Stimulated activated CD8-positive, alpha-beta memory T cell treated with anti-CD3 and anti-CD28 coated beads, Interleukin-15, amount 100 ng/mL, for 4 hours (primary cell): ENCODE measurements at regions not wholly inside any gene's neighbourhood (a gene's known extent, or its start where the extent isn't known, plus 50 kb on each side); places are given as distances from the start of the nearest gene placed in this dataset.

Experiments used
- DNase-seq, 2 donors: peaks; one replicate each; pipeline ENCODE4 v3.0.0-alpha.2; 2020; ENCODE audit warnings: low read depth in 2 of 2

DNA sequence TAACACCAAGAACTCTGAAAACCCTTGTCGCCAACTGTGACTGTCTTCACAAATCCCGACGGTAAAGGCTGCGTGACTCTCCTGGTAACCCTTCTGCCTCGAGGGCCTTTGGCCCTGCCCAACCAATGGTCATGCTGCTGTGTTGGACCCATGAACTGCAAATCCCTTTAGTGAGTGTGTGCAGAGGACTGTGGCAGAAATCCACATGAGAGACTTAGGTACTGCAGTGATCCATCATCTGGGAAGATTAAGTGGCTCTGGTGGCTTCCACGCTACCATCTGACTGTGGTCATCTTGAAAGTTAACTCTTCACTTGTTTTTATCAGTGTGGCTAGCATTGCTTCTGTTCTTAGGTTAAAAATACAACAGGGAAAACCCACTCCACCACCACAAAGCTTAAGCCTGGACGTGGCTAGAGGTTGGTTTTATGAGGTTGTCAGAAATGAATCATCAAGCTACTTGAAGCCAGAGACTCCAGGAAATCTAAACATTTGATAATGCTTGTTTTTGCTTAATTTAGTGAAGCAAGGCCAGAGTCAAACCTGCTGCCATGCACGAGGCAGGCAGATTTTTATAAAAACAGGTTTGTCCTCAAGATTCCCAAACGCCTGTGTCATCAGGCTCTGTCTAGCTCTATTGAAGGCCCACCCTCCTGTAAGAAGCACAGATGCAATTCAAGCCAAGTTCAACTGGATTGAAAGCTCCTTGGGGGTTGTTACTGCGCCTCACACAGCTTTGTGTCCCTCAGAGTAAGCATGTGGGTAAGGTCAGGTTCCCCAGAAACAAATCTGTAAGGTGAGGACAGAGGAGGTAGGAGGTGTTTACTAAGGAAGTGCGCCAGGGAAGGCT is 52.7 kb upstream of the ERCC6L2 start:
- no peak for DNase-seq

DNA sequence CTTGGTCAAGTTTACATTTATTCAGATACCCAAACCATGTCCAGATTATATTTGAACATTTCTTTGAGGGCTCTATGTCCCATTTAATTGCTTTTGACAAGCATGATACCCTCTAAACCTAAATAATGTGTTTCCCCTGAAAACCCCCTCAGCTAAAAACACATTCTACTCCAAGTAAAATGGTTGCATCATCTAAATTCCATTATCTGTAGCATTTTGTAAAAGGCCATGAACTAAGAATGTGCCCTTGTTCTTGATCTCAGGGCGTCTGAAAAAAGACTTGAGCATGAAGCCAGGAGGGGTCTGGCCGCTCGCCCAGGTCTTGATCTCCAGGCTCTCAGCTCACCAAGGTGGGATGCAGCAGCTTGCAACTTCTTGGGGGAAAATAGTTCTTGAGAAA is 53.5 kb upstream of the ERCC6L2 start:
- no peak for DNase-seq

DNA sequence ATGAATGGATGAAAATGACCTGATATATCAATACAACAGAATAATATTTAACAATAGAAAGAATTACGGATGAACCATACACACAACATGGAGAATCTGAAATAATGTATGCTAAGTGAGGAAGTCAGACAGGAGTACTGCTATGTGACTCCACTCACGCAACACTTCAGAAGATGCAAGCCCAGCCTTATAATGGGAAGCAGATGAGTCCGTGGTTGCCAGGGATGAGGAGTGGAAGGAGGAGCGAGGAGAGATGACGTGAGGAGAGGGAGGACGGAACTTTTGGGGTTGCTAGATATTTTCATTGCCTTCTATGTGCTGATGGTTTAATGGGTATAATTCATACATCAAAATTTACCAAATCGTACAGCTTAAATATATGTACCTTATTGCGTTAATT is 55.4 kb upstream of the ERCC6L2 start:
- no peak for DNase-seq

DNA sequence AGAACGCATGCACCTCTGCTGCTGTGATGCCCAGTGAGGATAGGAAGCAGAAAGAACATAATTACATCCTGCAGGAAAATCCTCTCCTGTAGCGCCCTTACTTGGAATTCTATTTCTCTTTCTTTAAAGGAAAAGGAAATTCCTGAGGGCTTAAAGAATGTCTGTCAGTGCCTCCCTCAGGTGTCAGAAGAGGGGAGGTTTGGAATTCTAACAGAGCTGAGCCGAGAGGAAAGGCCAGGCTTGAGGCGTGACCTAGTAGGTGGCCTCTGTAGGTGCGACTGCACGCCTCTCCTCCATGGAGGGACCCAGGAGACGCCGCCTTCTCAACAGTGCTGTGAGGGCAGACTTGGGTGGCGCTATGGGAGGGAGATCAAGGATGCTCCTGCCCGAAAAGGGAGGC is 55.9 kb upstream of the ERCC6L2 start:
- DNase-seq, result no peak

DNA sequence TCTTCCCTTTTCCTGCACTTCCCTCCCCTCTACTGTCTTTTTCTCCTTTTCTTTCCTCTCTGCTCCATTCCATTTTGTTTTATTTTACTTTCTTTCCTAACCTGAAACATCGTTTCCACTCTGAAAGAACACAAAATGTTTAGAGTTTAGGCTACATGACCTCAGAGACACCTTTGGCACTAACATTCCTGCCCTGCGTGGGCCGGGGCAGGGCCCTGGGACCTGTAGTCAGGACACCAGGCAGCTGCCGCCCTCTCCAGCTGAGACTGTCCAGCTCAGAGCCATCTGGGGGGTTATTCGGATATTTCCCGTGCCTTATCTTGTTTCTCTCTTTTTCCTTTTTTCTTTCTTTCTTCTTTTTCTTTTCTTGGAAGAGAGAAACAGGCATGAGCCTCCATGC is 58.3 kb upstream of the ERCC6L2 start:
- DNase-seq, result no peak

DNA sequence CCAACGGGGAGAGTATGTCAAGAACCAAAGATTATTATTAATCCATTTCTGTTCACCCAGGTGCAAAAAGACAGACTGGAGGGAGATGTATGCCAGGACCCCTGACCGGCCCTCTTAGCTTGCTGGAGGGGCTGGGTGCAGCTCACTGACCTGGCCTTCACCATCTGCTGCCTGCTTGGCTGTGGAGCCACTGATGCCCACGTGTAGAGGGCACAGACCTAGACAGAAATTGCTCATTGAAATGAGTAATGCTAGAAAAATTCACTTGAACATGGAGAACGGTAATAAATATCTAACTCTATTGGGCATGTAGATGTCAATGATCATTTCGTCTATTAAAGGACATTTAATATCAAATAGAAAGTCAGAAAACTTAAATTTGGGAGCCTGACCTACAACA is 58.8 kb upstream of the ERCC6L2 start:
- DNase-seq, result no peak

DNA sequence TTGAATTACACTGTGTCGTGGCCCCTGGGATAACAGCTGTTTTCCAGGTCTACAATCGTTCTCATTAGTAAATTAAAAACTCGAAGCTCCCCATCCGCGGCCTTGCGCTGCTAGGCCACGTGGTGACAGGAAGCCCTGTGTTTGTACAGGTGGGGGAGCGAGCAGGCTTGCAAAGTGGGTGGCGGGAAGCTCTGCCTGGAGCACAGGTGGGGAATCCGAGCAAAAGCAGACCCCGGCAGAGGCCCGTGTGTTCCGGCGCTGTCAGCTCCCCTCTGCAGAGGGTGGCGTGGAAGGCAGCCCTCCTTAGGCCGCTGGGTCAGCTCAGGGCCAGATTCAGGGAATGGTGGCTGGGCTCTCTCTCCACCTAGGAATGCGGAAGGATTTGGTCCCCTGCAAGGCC is 59.5 kb upstream of the ERCC6L2 start:
- DNase-seq, result no peak

DNA sequence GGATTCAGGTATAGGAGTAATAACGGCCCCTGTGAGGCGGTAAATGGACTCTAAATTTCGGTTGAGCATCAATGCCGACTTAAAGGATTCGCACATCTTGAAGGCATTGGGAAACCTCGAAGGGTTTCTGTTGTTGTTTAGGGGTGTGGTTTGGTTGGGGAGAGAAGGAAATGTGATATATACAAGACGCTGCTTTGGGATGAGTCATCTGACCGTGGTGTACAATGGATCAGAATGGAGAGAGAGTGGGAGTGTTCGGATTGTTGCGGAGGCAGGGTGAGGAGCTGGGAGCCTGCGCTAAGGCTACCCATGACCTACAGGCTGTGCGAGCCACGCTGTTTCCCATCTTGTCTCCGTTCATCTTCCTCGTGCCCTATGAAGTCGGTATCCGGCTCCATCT is 60.4 kb upstream of the ERCC6L2 start:
- no peak for DNase-seq

DNA sequence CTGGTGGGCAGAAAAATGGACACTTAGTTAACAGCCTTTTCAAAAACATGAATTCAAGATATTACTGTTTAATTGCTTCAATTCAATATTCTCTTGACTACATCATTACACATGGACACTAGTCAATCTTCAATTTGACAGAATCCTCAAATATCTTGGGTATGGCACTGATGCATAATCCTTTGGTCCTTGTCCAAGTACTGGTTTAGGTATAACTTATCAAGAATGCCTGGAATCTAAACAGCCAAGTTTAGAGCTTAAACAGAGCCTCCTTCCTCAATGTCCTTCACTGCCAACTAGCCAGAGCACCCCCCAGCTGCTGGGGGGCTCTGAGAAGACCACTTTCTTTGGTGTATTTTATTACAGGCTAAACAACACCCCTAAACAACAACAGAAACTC is 61.6 kb upstream of the ERCC6L2 start:
- no peak for DNase-seq

DNA sequence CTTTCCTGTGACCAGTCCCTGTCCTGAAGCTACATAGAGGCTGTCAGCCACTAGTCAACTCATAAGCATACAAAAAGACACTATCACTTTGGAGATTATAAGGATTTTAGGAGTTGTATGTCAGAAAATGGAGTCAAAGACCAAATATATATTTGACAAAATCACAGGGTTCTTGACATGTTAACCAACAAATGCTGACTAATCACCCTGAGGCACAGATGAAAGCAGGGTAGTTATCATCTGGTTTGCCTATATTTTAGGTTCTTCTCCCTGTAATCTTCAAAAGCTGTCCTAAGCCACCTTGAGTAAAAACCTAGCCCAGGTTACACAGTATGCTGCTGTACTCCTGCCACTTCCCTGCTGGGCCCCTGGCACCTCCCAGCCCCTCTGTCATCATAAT is 64.7 kb upstream of the ERCC6L2 start:
- DNase-seq, result no peak

DNA sequence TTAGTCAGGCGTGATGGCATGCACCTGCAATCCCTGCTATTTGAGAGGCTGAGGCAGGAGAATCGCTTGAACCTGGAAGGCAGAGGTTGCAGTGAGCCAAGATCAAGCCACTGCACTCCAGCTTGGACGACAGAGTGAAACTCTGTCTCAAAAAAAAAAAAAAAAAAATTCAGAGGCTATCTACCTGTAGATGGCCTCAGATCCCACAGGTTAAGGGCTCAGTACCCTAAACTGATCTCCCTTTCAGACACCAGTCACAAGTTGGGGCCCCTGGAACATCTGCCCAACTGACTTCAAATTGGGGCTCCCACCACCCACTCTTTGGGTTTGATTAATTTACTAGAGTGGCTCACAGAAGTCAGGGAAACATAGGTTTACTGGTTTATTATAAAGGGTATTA is 65.4 kb upstream of the ERCC6L2 start:
- DNase-seq, result no peak

DNA sequence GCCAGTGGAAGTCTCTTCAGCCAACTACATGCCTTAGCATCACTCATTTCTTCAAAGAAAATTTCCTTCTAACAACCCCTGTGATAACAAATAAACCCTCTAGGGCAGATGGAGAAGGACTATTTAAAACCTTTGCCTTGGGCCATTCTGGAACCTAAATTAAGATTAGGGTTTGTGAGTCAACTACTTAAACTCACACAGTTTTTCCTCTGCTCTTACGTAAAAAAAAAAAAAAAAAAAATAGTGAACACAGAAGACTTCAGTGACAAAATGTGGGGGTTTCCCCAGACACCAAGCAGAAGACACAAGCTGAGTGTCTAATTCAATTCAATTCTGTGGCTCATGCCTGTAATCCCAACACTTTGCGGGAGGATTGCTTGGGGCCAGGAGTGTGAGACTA is 65.8 kb upstream of the ERCC6L2 start:
- no peak for DNase-seq

DNA sequence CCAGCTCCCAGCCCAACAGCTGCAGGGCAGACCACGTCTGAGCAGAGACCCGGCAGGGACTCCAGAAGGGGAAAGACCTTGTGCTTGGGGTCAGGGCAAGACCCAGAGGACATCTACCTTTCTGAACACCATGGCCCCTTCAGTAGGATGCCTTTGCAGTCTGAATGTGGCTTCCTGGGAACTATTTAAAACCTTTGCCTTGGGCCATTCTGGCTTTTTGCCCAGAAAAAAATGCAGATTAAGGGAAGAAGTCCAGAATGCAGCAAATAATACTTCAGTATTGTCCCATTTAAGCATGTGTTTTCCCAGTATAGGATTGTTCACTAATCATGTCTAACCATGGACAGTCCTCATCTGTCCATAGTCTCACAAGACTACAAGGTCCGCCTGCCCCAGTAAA is 67.5 kb upstream of the ERCC6L2 start:
- DNase-seq, result no peak

DNA sequence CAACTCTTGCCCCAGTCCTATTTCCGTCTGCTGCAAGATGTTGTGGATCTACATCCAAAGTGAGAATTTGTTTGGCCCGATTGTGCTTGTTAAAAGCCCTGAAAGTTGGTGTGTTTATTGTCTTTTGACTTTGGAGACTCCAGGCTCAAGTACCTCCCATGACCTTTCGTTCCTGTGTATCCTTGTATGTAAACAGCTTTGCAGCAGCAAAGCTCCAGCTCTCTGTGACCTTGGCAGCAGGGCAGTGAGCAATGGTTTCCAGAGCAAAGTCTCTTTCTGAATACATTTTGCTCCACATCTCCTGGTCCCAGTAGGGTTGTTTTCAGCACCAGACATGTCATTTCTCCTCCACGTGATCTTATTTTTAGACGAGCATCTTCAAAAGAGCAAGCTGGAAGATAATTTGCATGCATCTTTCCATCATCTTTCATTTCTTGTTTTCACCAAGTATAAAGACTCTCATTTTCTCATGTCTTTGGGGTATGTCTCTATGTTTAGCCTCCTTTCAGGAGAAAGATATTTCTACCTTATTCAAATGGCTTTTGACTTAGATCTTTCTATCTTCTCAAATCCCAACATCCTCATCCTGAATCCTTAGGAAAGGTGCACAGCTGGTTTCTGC is 68.1 kb upstream of the ERCC6L2 start:
- no peak for DNase-seq

DNA sequence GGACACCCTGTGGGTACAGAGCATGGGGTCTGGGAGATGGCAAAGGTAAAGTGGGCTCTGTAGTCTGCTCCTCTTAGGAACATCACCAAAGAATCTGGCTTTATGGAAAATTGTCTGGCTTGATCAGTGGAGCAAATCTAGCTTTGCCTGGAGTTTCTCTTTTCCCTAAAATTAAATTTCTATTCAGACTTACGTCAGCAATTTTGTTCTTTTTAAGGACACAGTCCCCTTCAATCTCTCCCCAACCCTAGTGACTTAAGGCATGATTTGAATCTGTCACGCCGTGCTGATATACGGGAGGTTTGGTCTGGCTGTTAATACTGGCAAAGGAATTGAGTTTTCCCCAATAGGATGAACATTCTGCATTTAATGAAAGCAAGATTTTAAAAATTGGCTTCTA is 72.3 kb upstream of the ERCC6L2 start:
- no peak for DNase-seq

DNA sequence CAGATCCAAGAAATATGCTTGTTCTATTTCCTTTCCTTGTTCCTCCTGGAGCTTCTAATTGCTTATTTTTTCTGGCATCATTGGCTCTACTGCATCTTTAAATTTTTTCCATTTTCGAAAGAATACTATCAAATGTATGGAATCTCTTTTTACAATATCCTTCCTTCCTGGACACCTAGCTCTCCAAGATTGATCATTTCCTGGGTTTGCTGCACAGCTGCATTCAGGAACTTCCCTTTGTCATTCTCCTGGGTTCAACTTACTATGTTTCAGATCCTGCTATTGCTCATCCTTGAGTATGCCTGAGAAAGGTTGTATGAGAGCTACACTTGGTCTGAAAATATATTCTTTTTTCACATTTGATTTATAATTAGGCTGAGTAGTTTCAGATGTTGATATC is 73.7 kb upstream of the ERCC6L2 start:
- DNase-seq, result no peak

DNA sequence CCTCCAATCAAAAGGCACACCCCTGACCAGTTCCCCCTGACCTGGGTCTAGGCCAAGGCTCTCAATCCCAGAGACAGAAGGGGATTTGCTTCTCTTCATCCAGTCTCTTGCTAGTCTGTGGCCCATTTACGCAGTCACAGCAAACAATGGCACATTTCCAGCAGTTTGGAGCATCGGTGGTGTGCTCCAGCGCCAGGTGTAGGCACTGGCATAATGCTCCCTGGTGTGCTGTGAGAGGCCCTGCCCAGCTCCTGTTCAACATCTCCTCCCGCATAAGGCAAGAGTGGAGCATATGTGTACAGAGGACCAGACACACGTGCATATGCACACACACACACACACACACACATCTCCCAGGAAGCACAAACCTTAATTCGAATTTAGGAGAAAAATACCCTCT is 79.5 kb upstream of the ERCC6L2 start:
- DNase-seq, result no peak

DNA sequence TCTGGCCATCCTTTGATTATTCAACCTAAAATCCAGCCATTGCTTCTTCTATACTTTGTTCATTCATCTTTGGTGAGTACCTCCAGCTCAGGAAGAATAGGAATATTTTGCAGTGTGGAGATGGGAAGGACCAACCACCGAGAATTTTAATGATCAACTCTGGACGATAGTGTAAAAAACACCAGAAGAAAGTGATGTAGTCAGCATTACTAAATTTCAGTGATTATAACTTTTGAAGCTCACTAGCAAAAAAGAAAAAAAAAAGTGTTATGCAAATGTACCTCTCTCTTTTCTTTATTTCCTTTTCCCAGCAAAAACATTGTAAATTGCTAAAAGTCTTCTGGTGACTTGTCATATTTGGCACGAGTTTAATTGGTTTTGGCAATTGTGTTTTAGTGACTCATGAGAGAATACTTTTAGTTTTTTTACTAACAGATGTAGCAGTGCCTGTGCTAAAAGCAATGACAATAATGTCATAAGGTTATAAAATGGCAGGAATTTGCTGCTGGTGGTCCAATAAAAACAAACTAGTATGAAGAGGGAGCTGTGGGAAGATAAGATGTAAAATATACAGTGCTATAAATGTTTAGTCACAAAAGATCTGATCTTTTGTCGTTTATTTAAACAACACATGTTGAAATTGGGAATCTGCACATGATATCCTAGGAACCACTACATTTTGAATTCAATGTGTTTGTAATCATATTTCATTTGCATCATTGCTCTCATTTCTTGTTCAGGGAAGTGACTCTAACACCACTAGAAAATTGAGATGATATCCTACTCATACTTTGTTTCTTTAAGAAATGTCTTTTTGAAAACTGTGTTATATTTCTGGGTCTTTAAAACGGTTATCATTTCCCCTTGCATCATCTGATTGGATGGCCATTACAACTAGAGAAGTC is 81.3 kb upstream of the ERCC6L2 start:
- no peak for DNase-seq

DNA sequence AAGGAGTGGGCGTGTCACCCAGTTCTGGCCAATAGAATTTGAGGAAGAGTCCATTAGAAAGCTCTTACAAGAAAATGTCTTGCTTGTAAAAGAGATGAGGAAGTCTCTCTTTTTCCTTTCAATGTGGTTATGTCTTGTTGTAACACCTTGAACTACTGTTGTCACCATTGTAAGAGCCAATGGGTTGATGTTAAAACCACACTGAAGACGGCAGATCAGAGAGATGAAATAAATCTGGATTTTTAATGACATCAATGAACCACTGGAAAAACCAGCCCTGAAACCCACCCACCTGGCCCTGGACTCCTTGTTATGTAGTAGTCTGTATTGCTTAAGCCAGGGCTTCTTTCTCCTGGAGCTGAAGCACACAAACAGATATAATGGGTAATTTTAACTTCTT is 83.8 kb upstream of the ERCC6L2 start:
- no peak for DNase-seq

DNA sequence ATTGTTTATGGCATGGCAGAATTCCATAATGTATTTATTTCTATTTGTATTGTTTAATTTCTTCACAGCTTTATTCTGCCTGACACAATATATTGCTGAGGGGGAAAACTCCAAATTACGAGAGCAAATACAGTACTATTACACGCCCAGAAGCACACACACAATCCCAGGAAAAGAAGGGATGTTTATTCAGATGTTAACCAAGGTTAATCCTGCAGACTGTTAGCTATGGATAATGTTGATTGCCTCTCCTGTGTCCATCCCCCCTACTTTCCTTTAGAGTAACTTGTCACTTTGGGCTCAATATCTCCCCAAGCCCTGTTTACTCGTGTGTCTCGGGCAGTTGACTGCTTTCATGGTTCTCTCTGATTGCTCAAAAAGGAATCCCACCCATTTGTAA is 84.2 kb upstream of the ERCC6L2 start:
- DNase-seq, result no peak

DNA sequence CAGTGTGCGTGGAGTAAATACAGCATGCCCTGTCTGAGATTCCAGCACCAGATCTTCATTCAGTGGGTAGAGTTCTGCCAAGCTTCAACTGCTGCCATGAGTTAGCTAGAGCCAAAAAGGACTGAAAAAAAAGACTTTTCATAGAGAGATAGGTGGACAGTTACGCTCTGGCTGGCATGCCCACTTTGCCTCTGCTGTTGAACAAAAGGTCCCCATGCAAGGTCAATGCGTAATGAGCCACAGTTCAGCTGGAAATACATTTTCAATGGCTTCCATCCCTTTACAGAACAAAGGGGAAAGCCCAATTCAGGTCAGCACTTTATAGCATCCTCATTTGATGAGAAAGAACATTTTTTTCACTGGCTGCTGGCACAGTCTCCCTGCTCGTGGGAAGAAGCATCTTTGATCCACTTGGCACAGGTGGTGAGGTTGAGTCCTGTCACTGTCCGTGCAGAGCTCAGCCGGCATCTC is 86.9 kb upstream of the ERCC6L2 start:
- no peak for DNase-seq

DNA sequence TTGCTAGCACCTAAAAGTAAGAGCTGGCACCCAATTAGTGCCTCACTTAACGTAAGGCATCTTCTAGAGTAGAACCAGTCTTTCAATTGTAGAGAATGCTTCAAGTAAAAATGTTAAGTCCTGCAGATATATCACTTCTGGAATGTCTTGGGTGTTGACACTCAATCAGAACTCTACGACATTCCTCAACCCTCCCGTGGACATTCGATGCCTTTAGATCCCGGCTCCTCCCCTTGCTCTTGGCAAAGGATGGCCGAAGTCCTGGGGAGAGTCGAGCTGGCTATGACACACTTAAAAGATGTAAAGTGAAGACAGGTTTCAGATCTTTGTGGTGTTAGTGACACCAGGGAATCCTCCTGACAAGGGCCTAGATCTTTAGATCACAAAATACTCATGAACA is 87.5 kb upstream of the ERCC6L2 start:
- DNase-seq, result no peak

DNA sequence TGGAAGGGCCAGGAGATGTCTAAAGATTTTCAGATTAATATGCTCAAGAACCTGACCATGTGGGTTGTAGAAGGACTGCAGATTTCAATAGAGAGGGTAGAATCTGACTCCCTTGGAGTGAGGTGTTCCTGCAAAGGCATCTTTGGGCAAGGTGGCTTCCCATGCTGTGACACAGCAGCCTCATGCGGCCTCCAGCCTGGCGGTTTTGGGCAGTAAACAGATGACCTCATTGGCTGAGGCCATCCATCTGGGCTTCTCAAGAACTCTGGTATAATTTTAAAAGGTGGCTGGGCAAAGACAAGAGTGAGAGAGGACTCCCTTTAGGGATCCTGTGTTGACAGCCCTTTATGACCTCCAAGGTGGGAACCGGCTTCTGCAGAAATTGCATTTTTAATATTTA is 90.3 kb upstream of the ERCC6L2 start:
- DNase-seq, result no peak
